ENCODE measurements at regions not wholly inside any gene's neighbourhood (a gene's known extent, or its start where the extent isn't known, plus 50 kb on each side); places are given as distances from the start of the nearest gene placed in this dataset.

- TF ChIP-seq ISL1 (CRISPR knock-in tag; IDR thresholded peaks at IDR 0.05) (no peak), CREB5 (CRISPR knock-in tag; IDR thresholded peaks at IDR 0.05; ENCODE audit: low read depth) (no peak), ARNTL (CRISPR knock-in tag; IDR thresholded peaks at IDR 0.05; ENCODE audit: borderline replicate concordance, low read depth) (no peak), OSR1 (CRISPR knock-in tag; IDR thresholded peaks at IDR 0.05) (no peak), ZFP3 (CRISPR knock-in tag; IDR thresholded peaks at IDR 0.05) (no peak), ZNF565 (CRISPR knock-in tag; conservative IDR thresholded peaks at IDR 0.05; ENCODE audit: low read depth) (no peak), ZNF8 (CRISPR knock-in tag; IDR thresholded peaks at IDR 0.05) (no peak), RARB (CRISPR knock-in tag; IDR thresholded peaks at IDR 0.05) (no peak), ZNF70 (CRISPR knock-in tag; IDR thresholded peaks at IDR 0.05) (no peak)
- TF ChIP-seq, protein P1, sequence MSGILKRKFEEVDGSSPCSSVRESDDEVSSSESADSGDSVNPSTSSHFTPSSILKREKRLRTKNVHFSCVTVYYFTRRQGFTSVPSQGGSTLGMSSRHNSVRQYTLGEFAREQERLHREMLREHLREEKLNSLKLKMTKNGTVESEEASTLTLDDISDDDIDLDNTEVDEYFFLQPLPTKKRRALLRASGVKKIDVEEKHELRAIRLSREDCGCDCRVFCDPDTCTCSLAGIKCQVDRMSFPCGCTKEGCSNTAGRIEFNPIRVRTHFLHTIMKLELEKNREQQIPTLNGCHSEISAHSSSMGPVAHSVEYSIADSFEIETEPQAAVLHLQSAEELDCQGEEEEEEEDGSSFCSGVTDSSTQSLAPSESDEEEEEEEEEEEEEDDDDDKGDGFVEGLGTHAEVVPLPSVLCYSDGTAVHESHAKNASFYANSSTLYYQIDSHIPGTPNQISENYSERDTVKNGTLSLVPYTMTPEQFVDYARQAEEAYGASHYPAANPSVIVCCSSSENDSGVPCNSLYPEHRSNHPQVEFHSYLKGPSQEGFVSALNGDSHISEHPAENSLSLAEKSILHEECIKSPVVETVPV (CRISPR knock-in tag; IDR thresholded peaks at IDR 0.05), result no peak
- TF ChIP-seq, protein P2, sequence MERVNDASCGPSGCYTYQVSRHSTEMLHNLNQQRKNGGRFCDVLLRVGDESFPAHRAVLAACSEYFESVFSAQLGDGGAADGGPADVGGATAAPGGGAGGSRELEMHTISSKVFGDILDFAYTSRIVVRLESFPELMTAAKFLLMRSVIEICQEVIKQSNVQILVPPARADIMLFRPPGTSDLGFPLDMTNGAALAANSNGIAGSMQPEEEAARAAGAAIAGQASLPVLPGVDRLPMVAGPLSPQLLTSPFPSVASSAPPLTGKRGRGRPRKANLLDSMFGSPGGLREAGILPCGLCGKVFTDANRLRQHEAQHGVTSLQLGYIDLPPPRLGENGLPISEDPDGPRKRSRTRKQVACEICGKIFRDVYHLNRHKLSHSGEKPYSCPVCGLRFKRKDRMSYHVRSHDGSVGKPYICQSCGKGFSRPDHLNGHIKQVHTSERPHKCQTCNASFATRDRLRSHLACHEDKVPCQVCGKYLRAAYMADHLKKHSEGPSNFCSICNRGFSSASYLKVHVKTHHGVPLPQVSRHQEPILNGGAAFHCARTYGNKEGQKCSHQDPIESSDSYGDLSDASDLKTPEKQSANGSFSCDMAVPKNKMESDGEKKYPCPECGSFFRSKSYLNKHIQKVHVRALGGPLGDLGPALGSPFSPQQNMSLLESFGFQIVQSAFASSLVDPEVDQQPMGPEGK (CRISPR knock-in tag; IDR thresholded peaks at IDR 0.05; ENCODE audit: borderline replicate concordance), result no peak
- no peak for ATAC-seq
Measured at GRCh38 chr1:239270509-239270908, 115.9 kb upstream of the CHRM3 start.

- ATAC-seq, result no peak
- TF ChIP-seq RARB (CRISPR knock-in tag; IDR thresholded peaks at IDR 0.05), result no peak
- no peak for TF ChIP-seq ZC3H10 (CRISPR knock-in tag; IDR thresholded peaks at IDR 0.05)
- no peak for TF ChIP-seq ISL1 (CRISPR knock-in tag; IDR thresholded peaks at IDR 0.05)
- no peak for TF ChIP-seq ARNTL (CRISPR knock-in tag; IDR thresholded peaks at IDR 0.05; ENCODE audit: borderline replicate concordance, low read depth)
- TF ChIP-seq, protein P1 (CRISPR knock-in tag; IDR thresholded peaks at IDR 0.05), result no peak
- TF ChIP-seq GLIS3 (CRISPR knock-in tag; IDR thresholded peaks at IDR 0.05), result no peak
Measured at GRCh38 chr1:239269706-239270105, 116.7 kb upstream of the CHRM3 start.

GRCh38 chr1:239268941-239269340 lies 117.4 kb upstream of the CHRM3 start:
- no peak for ATAC-seq
- TF ChIP-seq ZNF8 (CRISPR knock-in tag; IDR thresholded peaks at IDR 0.05) (no peak), BACH2 (CRISPR knock-in tag; IDR thresholded peaks at IDR 0.05; ENCODE audit: borderline replicate concordance) (no peak), CSDC2 (CRISPR knock-in tag; IDR thresholded peaks at IDR 0.05) (no peak), ARNTL (CRISPR knock-in tag; IDR thresholded peaks at IDR 0.05; ENCODE audit: borderline replicate concordance, low read depth) (no peak), ISL1 (CRISPR knock-in tag; IDR thresholded peaks at IDR 0.05) (no peak), RARB (CRISPR knock-in tag; IDR thresholded peaks at IDR 0.05) (no peak), TCF4 (CRISPR knock-in tag; IDR thresholded peaks at IDR 0.05; ENCODE audit: borderline replicate concordance) (no peak), GLIS3 (CRISPR knock-in tag; IDR thresholded peaks at IDR 0.05) (no peak), ZFP30 (CRISPR knock-in tag; IDR thresholded peaks at IDR 0.05) (no peak), CREB5 (CRISPR knock-in tag; IDR thresholded peaks at IDR 0.05; ENCODE audit: low read depth) (no peak), ESRRG (CRISPR knock-in tag; IDR thresholded peaks at IDR 0.05) (no peak), ZC3H10 (CRISPR knock-in tag; IDR thresholded peaks at IDR 0.05) (no peak), PPARA (CRISPR knock-in tag; IDR thresholded peaks at IDR 0.05; ENCODE audit: borderline replicate concordance) (no peak), ZNF565 (CRISPR knock-in tag; conservative IDR thresholded peaks at IDR 0.05; ENCODE audit: low read depth) (no peak), TOX (CRISPR knock-in tag; IDR thresholded peaks at IDR 0.05; ENCODE audit: borderline replicate concordance) (no peak), ZNF70 (CRISPR knock-in tag; IDR thresholded peaks at IDR 0.05) (no peak)
- TF ChIP-seq, protein P2 (CRISPR knock-in tag; IDR thresholded peaks at IDR 0.05; ENCODE audit: borderline replicate concordance), result no peak

Measured in SK-N-SH treated with all-trans-retinoic acid at 6 μM for 48 hours (cell line).